SU-DHL-6 (cell line): ENCODE measurements at regions not wholly inside any gene's neighbourhood (a gene's known extent, or its start where the extent isn't known, plus 50 kb on each side); places are given as distances from the start of the nearest gene placed in this dataset.

Source experiments
- CTCF ChIP-seq: fragments of 200-600 bp; sonication (generic); IDR thresholded peaks from one replicate; pipeline ENCODE4 v1.5.1; 2017; ENCODE audit warnings: antibody characterized with exemption, mild to moderate bottlenecking, low read length, moderate library complexity; ENCODE audit not compliant: insufficient read depth, poor library complexity, severe bottlenecking
- EZH2phosphoT487 ChIP-seq: fragments of 200-600 bp; sonication (generic), shearing (Covaris generic); conservative IDR thresholded peaks from 2 replicates; pipeline ENCODE4 v1.6.1; 2018; ENCODE audit warnings: mild to moderate bottlenecking, antibody characterized with exemption, low read length, moderate library complexity, mixed read lengths

GRCh38 chr5:13325765-13326164, 618.7 kb downstream of the DNAH5 start:
- TF ChIP-seq CTCF: no peak
- TF ChIP-seq EZH2phosphoT487: no peak
